NCI-H510A (cell line): ENCODE measurements at regions not wholly inside any gene's neighbourhood (a gene's known extent, or its start where the extent isn't known, plus 50 kb on each side); places are given as distances from the start of the nearest gene placed in this dataset.
"Not testable (repeated sequence)": the region's sequence is repeated elsewhere in the genome, so short reads cannot be mapped to it uniquely, and the experiment has no call there.

Experiments
- DNase-seq: peaks from one replicate; lab custom pipeline; 2025; lab: John Stamatoyannopoulos, UW

- DNase-seq: no peak
Measured at GRCh38 chr6:67897998-67898607, 737.0 kb upstream of the ADGRB3 start.

GRCh38 chr6:67896476-67896875 lies 738.6 kb upstream of the ADGRB3 start:
- DNase-seq: no peak

- DNase-seq: no peak
Measured at GRCh38 chr6:67889682-67889995, 745.4 kb upstream of the ADGRB3 start.

- DNase-seq: no peak
Measured at GRCh38 chr6:67888886-67889681, 746.0 kb upstream of the ADGRB3 start.

GRCh38 chr6:67888546-67888885 lies 746.6 kb upstream of the ADGRB3 start:
- no peak for DNase-seq

- no peak for DNase-seq
Measured at GRCh38 chr6:67887747-67888545, 747.1 kb upstream of the ADGRB3 start.

- no peak for DNase-seq
Measured at GRCh38 chr6:67887419-67887746, 747.7 kb upstream of the ADGRB3 start.

GRCh38 chr6:67886840-67887292 lies 748.2 kb upstream of the ADGRB3 start:
- no peak for DNase-seq

- no peak for DNase-seq
Measured at GRCh38 chr6:67886036-67886707, 748.9 kb upstream of the ADGRB3 start.

- DNase-seq: no peak
Measured at GRCh38 chr6:67885081-67886033, 749.7 kb upstream of the ADGRB3 start.

- DNase-seq: no peak
Measured at GRCh38 chr6:67884442-67884841, 750.6 kb upstream of the ADGRB3 start.

GRCh38 chr6:67883500-67884366 lies 751.3 kb upstream of the ADGRB3 start:
- DNase-seq: no peak

- no peak for DNase-seq
Measured at GRCh38 chr6:67882436-67883311, 752.4 kb upstream of the ADGRB3 start.

- DNase-seq: no peak
Measured at GRCh38 chr6:67881706-67882065, 753.4 kb upstream of the ADGRB3 start.

- DNase-seq: no peak
Measured at GRCh38 chr6:67880939-67881705, 754.0 kb upstream of the ADGRB3 start.

GRCh38 chr6:67880343-67880742 lies 754.7 kb upstream of the ADGRB3 start:
- not testable (repeated sequence) for DNase-seq

GRCh38 chr6:67879928-67880327 lies 755.2 kb upstream of the ADGRB3 start:
- not testable (repeated sequence) for DNase-seq

- DNase-seq: not testable (repeated sequence)
Measured at GRCh38 chr6:67879105-67879904, 755.8 kb upstream of the ADGRB3 start.
